Glutamatergic neuron (in vitro differentiated cells): ENCODE measurements at regions not wholly inside any gene's neighbourhood (a gene's known extent, or its start where the extent isn't known, plus 50 kb on each side); places are given as distances from the start of the nearest gene placed in this dataset.

Experiments used
- DNase-seq: peaks from one replicate; pipeline ENCODE4 v3.0.0; 2022
- H3K27ac Mint-ChIP-seq: one replicate; pipeline ENCODE4 v1.8.0; 2020; ENCODE audit warnings: mild to moderate bottlenecking, mixed read lengths, inconsistent platforms; ENCODE audit not compliant: unreplicated experiment
- H3K27me3 Mint-ChIP-seq: one replicate; pipeline ENCODE4 v1.8.0; 2020; ENCODE audit warnings: mild to moderate bottlenecking, moderate library complexity, mixed read lengths, inconsistent platforms; ENCODE audit not compliant: unreplicated experiment
- H3K36me3 Mint-ChIP-seq: one replicate; pipeline ENCODE4 v1.8.0; 2020; ENCODE audit warnings: mild to moderate bottlenecking, mixed read lengths, inconsistent platforms; ENCODE audit not compliant: unreplicated experiment
- H3K4me1 Mint-ChIP-seq: one replicate; pipeline ENCODE4 v1.8.0; 2020; ENCODE audit warnings: mild to moderate bottlenecking, low read depth, mixed read lengths, inconsistent platforms; ENCODE audit not compliant: unreplicated experiment
- H3K4me3 Mint-ChIP-seq: one replicate; pipeline ENCODE4 v1.8.0; 2020; ENCODE audit warnings: mild to moderate bottlenecking, mixed read lengths, inconsistent platforms; ENCODE audit not compliant: unreplicated experiment
- H3K9me3 Mint-ChIP-seq: one replicate; pipeline ENCODE4 v1.8.0; 2020; ENCODE audit warnings: mild to moderate bottlenecking, moderate library complexity, mixed read lengths, inconsistent platforms; ENCODE audit not compliant: unreplicated experiment
- TF ChIP-seq, protein P1 (sequence below): fragments of 200-600 bp; sonication (generic); IDR thresholded peaks from one replicate; pipeline ENCODE4 v1.5.0; 2021; ENCODE audit not compliant: partially characterized antibody, unreplicated experiment

- Mint-ChIP-seq H3K27ac (no peak overlapping the region), H3K4me3 (no peak overlapping the region), H3K4me1 (no peaks in the 10 kb centered on the region), H3K9me3 (no peaks in the 10 kb centered on the region), H3K36me3 (no peaks in the 10 kb centered on the region), H3K27me3 (peaks cover 2% of the 10 kb centered on the region)
- DNase-seq = no peak
- TF ChIP-seq, protein P1, sequence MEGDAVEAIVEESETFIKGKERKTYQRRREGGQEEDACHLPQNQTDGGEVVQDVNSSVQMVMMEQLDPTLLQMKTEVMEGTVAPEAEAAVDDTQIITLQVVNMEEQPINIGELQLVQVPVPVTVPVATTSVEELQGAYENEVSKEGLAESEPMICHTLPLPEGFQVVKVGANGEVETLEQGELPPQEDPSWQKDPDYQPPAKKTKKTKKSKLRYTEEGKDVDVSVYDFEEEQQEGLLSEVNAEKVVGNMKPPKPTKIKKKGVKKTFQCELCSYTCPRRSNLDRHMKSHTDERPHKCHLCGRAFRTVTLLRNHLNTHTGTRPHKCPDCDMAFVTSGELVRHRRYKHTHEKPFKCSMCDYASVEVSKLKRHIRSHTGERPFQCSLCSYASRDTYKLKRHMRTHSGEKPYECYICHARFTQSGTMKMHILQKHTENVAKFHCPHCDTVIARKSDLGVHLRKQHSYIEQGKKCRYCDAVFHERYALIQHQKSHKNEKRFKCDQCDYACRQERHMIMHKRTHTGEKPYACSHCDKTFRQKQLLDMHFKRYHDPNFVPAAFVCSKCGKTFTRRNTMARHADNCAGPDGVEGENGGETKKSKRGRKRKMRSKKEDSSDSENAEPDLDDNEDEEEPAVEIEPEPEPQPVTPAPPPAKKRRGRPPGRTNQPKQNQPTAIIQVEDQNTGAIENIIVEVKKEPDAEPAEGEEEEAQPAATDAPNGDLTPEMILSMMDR = no peak
Measured at GRCh38 chr18:22796113-22796512, 137.0 kb upstream of the RBBP8 start.

DNA sequence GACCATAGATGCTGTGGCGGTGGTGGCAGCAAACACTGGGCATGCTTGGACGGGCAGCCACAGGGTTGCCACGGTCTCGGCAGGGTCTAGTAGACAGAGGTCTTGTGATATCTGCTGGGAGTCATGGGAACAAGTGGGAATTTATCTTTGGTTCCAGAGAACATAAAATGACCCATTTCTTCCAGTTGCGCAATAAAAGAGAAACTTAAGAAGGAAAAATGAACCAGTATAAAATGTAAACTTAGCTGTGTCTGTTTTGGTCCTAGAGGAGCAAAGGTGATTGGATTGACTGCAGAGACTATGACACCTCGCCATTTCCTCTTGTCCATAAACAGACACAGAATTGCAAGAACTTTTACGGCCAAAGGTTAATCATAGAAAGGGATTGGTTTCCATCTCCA, 132.6 kb upstream of the RBBP8 start:
- H3K4me3 Mint-ChIP-seq = no peak overlapping the region
- no peaks in the 10 kb centered on the region for H3K4me1 Mint-ChIP-seq
- no peak overlapping the region for H3K27ac Mint-ChIP-seq

DNA sequence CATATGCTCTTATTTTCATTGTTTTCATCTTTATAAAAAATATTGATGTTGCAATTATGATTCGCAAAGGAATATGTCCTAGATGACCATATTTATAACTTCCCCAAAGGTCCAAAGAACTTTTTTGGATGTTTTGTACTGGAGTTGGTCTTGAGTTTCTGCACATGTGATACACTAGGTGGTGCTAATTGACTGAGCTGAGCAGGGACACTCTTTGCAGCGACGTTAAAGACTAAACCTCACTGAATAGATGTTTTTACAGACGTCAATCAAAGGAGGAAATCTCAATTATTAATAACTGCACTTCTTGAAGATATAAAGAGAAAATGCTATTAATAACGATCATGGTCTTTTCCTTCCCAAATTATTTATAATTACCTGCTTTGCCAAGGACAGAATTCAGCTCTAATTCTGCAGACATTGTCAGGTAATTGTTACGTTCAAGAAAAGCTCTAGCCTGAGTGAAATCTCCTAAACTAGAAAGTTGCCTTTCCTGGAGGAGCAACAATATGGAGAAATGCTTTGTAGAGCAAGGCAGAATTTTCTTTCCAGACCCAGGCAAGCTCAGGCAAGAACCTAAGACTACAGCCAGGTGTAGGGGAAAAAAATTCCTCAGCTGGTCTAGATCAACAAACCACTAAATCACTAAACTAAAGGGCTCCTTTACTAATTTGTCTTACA, 119.3 kb upstream of the RBBP8 start:
- H3K36me3 Mint-ChIP-seq = no peaks in the 10 kb centered on the region
- TF ChIP-seq, protein P1 = no peak
- H3K27me3 Mint-ChIP-seq = no peaks in the 10 kb centered on the region
- no peak for DNase-seq
- H3K4me3 Mint-ChIP-seq = no peak overlapping the region
- H3K9me3 Mint-ChIP-seq = no peaks in the 10 kb centered on the region
- no peak overlapping the region for H3K27ac Mint-ChIP-seq
- H3K4me1 Mint-ChIP-seq = no peaks in the 10 kb centered on the region

More for the DNA sequence above, 132.6 kb upstream of the RBBP8 start:
- Mint-ChIP-seq H3K27me3 (peaks cover 4% of the 10 kb centered on the region), H3K36me3 (no peaks in the 10 kb centered on the region), H3K9me3 (no peaks in the 10 kb centered on the region)
- DNase-seq = no peak
- TF ChIP-seq, protein P1 = no peak

DNA sequence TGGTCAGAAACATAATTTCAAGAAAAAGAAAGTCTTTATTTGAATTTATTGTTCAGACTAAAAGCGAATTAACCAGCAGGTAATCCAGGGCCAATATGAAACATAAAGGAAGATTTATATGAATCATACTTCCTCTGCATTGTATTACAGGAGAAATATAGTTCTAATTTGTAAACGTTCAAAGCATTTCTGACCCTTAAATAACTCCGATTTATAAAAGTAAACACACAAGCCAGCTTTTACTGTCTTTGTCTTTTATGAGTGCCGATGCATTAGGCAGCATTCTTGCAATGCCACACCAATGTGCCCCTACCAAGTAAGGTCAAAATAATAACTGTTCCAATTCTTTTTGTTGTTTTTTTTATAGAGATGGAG, 118.8 kb upstream of the RBBP8 start:
- no peak overlapping the region for H3K4me3 Mint-ChIP-seq
- no peak overlapping the region for H3K27ac Mint-ChIP-seq
- no peaks in the 10 kb centered on the region for H3K9me3 Mint-ChIP-seq
- no peaks in the 10 kb centered on the region for H3K4me1 Mint-ChIP-seq
- no peaks in the 10 kb centered on the region for H3K36me3 Mint-ChIP-seq
- H3K27me3 Mint-ChIP-seq = no peaks in the 10 kb centered on the region
- no peak for DNase-seq
- TF ChIP-seq, protein P1 = no peak

DNA sequence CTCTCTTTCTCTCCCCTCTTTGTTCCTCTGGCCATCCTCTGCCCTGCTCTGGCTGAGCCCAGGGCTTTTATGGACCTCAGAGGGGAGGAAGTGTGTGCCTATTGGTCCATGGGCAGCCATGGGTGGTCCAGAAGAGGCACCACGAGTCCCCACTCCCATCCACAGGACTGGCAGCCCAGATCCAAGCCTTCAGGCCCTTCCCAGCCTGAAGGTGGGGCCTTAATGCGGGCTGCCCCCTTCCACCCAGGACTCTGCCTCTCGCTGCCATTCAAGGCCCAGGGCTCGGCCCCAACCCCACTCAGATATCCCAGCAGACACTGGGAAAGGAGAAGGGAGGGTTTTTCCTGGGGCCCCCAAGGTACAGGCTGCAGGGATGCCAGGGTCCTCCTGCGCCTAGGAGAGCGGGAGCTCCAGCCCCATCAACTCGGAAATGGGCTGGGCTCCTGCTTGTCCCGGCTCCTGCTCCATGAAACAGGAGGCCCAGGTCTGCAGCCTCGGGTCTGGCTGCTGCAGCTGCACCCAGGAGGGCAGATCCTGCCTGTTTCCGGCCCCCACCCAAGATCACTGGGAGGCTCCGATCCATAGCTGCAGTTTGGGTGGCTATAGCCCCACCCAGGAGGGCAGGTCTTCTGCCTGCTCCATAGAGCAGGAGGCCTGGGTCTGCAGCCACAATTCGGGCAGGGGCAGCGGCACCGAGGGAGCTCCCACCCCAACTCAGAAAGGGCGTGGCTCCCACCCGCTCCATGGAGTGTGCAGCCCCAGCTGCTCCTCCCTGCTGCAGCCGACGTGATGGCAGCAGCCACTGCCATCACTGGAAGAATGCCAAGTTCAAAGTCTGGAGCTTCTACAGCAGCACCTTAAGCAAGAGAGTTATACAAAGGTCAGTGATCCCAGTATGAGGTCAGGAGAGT, 116.6 kb upstream of the RBBP8 start:
- Mint-ChIP-seq H3K27ac (no peak overlapping the region), H3K36me3 (no peaks in the 10 kb centered on the region), H3K4me3 (no peak overlapping the region), H3K4me1 (no peaks in the 10 kb centered on the region), H3K9me3 (no peaks in the 10 kb centered on the region), H3K27me3 (no peaks in the 10 kb centered on the region)
- TF ChIP-seq, protein P1 = no peak
- no peak for DNase-seq
